Activated naive CD8-positive, alpha-beta T cell treated with anti-CD3 and anti-CD28 coated beads for 36 hours (primary cell): ENCODE measurements at regions not wholly inside any gene's neighbourhood (a gene's known extent, or its start where the extent isn't known, plus 50 kb on each side); places are given as distances from the start of the nearest gene placed in this dataset.

Experiments
- DNase-seq: peaks from one replicate; pipeline ENCODE4 v3.0.0; 2021
- H3K27ac Mint-ChIP-seq: one replicate; pipeline ENCODE4 v1.8.0; 2022; ENCODE audit warnings: mild to moderate bottlenecking, moderate library complexity, mixed read lengths
- H3K27me3 Mint-ChIP-seq: one replicate; pipeline ENCODE4 v1.8.0; 2022; ENCODE audit warnings: mild to moderate bottlenecking, mixed read lengths
- H3K36me3 Mint-ChIP-seq: one replicate; pipeline ENCODE4 v1.8.0; 2021; ENCODE audit warnings: mild to moderate bottlenecking, mixed read lengths
- H3K4me1 Mint-ChIP-seq: one replicate; pipeline ENCODE4 v1.8.0; 2021; ENCODE audit warnings: mixed read lengths
- H3K4me3 Mint-ChIP-seq: one replicate; pipeline ENCODE4 v1.8.0; 2022; ENCODE audit warnings: mild to moderate bottlenecking, moderate library complexity, mixed read lengths
- H3K9me3 Mint-ChIP-seq: one replicate; pipeline ENCODE4 v1.8.0; 2022; ENCODE audit warnings: mixed read lengths

DNA sequence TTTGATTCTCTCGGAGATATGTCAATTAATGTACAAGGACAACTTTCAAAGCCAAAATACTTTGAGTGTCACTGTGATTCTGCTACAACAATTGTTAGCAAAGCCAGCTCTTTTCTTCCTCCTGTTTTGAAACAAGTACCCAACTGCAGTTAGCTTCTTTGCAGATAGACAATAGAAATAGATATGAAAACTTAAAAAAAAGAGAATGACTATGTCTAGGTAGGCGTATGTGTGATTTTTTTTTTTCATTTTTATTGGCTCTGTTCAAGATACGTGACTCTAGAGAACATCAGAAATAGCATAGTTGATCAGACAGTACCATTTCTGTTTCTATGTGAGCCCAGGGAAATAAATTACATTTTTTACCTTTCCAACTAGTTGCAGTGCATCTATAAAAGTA lies 142.9 kb upstream of the CNTN4 start:
- DNase-seq: no peak
- Mint-ChIP-seq H3K4me3 (no peak overlapping the region), H3K4me1 (no peaks in the 10 kb centered on the region), H3K36me3 (no peaks in the 10 kb centered on the region), H3K9me3 (peaks cover 6% of the 10 kb centered on the region), H3K27me3 (no peaks in the 10 kb centered on the region), H3K27ac (no peak overlapping the region)

DNA sequence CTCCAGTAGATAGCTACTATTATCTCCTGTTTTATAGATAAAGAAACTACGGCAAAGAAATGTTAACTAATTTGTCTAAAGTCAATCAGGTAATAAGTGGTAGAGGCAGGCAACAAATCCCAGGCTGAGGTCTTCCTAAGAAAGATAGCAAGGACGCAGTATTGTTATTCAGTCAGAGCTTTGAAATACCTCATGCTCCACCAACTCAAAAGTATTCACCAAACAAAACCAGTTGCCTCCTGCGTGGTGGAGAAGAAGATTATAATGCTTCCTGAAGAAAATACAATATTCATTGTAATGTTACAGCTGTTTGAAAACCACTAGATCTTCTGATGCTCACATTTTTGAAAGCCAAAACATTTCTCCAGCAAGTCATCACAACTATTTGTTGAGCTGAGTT lies 138.2 kb upstream of the CNTN4 start:
- Mint-ChIP-seq H3K4me1 (no peaks in the 10 kb centered on the region), H3K4me3 (no peak overlapping the region), H3K9me3 (peaks cover 6% of the 10 kb centered on the region), H3K27me3 (no peaks in the 10 kb centered on the region), H3K36me3 (no peaks in the 10 kb centered on the region), H3K27ac (no peak overlapping the region)
- DNase-seq: no peak

DNA sequence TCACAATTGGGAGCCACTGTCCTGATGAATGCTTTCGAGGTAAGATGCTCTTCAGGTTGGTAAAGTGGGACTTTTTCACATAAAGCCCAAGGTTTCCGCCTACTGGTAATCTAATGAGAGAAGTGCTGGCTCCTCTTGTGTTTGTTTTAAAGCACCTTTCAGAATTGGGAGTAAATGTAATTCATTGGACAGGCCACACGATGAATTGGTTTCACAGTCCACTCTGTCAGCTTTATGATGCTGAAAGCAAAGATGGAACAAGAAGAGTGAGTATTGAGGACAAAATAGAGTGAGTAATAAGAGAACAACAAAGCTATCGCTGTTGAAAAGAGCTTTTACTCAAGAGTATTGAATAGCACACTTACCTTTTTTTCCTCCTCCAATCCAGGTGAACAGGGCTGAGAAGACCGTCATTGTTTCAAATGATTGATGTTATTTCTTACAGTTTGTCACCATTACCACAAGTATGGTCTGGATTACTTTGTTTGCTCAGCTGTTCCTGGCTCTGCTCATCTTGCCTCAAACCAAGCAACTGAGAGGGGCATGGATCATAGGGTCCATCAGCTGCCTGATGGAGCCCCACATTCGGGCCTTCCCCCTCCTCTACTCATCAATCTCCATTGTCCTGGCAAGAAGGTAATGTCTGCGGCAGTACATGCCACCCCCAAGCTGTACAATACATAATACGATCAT lies 136.1 kb upstream of the CNTN4 start:
- Mint-ChIP-seq H3K9me3 (no peaks in the 10 kb centered on the region), H3K36me3 (no peaks in the 10 kb centered on the region), H3K27me3 (no peaks in the 10 kb centered on the region), H3K4me3 (no peak overlapping the region), H3K4me1 (no peaks in the 10 kb centered on the region), H3K27ac (no peak overlapping the region)
- no peak for DNase-seq

DNA sequence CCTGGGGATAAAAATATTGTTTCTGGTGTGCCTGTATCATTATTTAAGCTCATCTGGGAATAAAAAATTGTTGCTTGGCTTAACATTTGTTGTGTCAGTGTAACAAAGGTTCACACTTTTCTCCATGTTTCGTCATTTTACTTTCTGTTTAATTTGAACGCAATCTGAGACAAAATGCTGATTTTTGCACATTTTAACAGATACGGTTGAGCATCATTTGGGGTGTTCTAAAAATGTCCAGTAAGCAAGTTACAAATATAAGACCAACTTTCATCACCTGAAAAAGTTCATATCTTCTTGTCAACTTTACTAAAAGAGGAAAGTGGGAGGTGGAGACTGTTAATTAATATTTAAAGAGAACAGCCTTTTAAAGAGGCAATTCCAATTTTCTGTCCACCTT lies 134.8 kb upstream of the CNTN4 start:
- H3K27me3 Mint-ChIP-seq: no peaks in the 10 kb centered on the region
- no peak for DNase-seq
- no peaks in the 10 kb centered on the region for H3K9me3 Mint-ChIP-seq
- H3K4me3 Mint-ChIP-seq: no peak overlapping the region
- H3K4me1 Mint-ChIP-seq: no peaks in the 10 kb centered on the region
- no peaks in the 10 kb centered on the region for H3K36me3 Mint-ChIP-seq
- H3K27ac Mint-ChIP-seq: no peak overlapping the region

DNA sequence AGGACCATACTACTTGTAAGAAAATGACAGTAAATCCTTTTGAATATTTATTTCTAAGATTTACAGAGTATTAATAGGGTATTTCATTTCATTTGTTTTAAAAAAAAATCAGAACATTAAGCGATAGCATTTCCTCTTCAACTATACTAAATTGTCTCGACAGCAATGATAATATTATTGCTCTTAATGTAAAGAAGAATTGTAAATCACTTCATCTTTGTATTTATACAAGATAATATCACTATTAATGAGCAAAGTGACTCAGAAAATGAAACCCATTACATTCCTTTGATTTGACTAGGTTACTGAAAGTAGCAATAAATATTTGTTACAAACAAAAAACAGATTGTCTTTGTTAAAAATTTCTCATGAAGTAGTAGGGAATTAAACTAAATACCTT lies 131.1 kb upstream of the CNTN4 start:
- DNase-seq: no peak
- H3K27me3 Mint-ChIP-seq: no peaks in the 10 kb centered on the region

DNA sequence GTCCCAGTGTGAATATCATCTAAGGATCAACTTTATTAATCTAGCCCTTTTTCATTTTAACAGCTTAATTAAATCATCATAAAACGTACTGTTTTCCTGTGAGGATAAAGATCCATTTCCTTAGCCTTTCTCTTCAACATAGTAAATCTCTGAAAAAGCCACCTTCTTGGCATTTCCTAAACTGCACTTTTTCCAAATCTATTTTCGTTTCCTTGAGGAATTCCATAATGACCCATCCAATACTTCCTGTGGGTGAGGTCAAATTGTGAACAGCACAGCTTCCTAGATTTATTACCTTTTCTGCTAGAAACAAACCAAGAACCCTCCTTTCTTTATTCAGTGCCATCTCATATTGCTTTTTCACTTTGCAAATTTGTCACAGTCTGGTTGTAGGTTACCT lies 129.4 kb upstream of the CNTN4 start:
- Mint-ChIP-seq H3K27ac (no peak overlapping the region), H3K36me3 (no peaks in the 10 kb centered on the region), H3K4me3 (no peak overlapping the region), H3K9me3 (peaks cover 4% of the 10 kb centered on the region), H3K4me1 (no peaks in the 10 kb centered on the region), H3K27me3 (no peaks in the 10 kb centered on the region)
- DNase-seq: no peak

More for the DNA sequence above, 131.1 kb upstream of the CNTN4 start:
- H3K9me3 Mint-ChIP-seq: no peaks in the 10 kb centered on the region
- H3K27ac Mint-ChIP-seq: no peak overlapping the region
- no peak overlapping the region for H3K4me3 Mint-ChIP-seq
- H3K36me3 Mint-ChIP-seq: no peaks in the 10 kb centered on the region
- no peaks in the 10 kb centered on the region for H3K4me1 Mint-ChIP-seq

DNA sequence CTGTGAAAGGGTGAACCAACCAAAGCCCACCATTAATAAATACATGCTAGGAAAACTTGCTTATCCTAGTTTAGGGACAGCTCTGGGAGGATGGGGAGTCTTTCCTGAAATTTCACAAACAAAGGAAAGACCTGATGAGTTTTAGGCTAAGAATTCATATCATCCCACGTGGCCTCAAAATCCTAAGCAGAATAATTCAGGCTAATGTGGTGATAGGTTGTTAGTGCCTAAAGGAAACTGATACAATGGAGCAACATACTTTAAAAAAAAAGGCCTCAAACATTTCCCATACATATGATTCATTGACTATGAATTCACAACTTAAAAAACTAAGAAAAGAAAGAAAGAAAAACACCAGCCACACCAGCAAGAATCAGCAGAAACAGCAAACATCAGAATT lies 126.9 kb upstream of the CNTN4 start:
- Mint-ChIP-seq H3K36me3 (no peaks in the 10 kb centered on the region), H3K4me1 (no peaks in the 10 kb centered on the region), H3K27me3 (no peaks in the 10 kb centered on the region), H3K27ac (no peak overlapping the region), H3K9me3 (peaks cover 8% of the 10 kb centered on the region), H3K4me3 (no peak overlapping the region)
- DNase-seq: no peak

DNA sequence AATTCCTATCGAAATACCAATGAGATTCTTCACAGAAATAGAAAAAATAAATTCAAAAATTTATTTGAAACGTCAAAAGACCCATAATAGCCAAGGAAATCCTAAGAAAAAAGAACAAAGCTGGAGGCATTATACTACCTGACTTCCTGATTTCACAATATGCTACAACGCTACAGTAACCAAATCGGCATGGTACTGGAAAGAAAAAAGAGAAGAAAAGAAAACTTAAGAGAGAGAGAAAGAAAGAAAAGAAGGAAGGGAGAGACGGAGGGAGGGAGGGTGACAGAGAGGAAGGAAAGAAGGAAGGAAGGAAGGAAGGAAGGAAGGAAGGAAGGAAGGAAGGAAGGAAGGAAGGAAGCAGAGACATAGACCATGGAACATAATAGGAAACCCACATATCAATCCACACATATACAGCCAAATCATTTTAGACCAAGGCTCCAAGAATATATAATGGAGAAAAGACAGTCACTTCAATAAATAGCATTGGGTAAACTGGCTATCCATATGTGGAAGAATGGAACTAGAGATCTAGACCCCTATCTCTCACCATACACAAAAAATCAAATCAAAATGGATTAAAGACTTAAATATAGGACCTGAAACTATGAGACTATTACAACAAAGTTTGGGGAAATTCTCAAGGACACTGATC lies 118.6 kb upstream of the CNTN4 start:
- Mint-ChIP-seq H3K27me3 (no peaks in the 10 kb centered on the region), H3K4me1 (no peaks in the 10 kb centered on the region), H3K27ac (no peak overlapping the region), H3K36me3 (no peaks in the 10 kb centered on the region), H3K4me3 (no peak overlapping the region), H3K9me3 (peaks cover 4% of the 10 kb centered on the region)
- DNase-seq: no peak

DNA sequence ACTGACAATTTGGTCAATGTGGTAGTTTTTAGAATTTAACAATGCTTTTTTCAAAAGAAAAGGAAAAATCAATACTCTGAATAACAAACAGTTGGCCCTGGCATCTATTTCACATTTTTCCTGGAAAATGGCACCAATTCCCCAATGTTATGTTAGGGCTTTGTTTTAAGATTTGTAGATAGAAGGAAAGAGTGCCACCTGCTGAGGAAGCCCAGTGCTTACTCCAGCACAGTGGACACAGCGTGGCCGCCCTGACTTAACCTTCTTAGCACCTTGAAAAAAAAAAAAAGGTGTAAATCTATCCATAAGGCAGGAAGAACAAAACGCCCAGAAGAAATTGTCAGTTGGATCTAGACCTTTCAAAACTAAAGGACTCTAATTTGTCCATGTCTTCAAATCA lies 110.7 kb upstream of the CNTN4 start:
- no peak overlapping the region for H3K27ac Mint-ChIP-seq
- DNase-seq: no peak
- H3K9me3 Mint-ChIP-seq: no peaks in the 10 kb centered on the region
- H3K4me3 Mint-ChIP-seq: no peak overlapping the region
- H3K36me3 Mint-ChIP-seq: no peaks in the 10 kb centered on the region
- no peaks in the 10 kb centered on the region for H3K27me3 Mint-ChIP-seq
- no peaks in the 10 kb centered on the region for H3K4me1 Mint-ChIP-seq

DNA sequence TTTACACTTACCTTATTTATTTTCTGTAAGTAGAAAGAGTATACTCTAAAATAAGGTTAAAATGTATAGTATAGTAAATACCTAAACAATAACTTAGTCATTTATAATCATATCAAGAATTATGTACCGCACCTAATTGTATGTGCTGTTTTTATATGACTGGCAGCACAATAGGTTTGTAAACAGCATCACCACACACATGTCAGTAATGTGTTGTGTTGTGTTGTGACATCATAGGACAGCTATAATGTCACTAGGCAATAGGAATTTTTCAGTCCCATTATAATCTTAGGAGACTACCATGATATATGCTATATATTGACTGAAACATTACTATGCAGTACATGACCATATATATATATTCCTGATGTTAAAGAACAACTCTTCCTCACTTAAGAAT lies 99.9 kb upstream of the CNTN4 start:
- no peak overlapping the region for H3K27ac Mint-ChIP-seq
- H3K36me3 Mint-ChIP-seq: no peaks in the 10 kb centered on the region
- DNase-seq: no peak
- no peaks in the 10 kb centered on the region for H3K27me3 Mint-ChIP-seq
- H3K4me1 Mint-ChIP-seq: no peaks in the 10 kb centered on the region
- H3K4me3 Mint-ChIP-seq: no peak overlapping the region
- no peaks in the 10 kb centered on the region for H3K9me3 Mint-ChIP-seq

DNA sequence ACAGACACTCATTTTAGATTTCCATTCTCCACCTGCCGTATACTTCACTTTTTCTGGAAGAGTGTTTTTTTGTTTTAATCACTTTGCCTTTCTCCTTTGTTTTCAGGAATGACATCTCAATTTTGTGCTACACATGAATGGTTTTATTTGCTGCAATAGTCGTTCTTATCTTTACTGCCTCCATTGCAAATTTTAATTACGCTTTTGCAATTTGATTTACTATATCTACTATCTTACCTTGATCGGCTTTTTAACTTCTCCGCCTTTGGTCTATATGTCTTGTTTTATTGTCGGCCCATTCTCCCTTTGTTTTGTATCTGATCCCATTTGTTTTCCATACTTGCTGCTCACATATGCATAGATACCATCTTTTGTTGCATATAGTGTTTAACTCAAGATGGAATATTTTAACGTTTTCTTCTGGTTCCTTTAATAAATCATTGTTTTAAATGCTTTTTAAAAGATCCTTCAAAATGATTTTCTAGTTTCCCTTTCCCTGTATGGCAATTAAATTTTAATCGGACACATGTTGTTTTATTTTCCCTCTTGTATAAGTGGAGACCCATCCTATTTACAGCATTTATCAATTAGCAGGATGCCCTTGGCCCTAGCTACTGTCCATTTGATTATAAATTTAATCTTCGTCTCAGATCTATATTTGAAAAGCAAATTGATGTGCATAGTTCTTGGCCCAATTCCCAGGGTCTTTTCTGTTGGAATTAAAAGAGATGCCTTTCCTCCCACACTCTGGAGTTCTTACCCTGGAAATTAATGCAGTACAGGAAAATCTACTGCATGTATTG lies 97.2 kb upstream of the CNTN4 start:
- Mint-ChIP-seq H3K36me3 (no peaks in the 10 kb centered on the region), H3K9me3 (peaks cover 7% of the 10 kb centered on the region), H3K27ac (no peak overlapping the region), H3K4me3 (no peak overlapping the region), H3K27me3 (no peaks in the 10 kb centered on the region), H3K4me1 (no peaks in the 10 kb centered on the region)
- no peak for DNase-seq

DNA sequence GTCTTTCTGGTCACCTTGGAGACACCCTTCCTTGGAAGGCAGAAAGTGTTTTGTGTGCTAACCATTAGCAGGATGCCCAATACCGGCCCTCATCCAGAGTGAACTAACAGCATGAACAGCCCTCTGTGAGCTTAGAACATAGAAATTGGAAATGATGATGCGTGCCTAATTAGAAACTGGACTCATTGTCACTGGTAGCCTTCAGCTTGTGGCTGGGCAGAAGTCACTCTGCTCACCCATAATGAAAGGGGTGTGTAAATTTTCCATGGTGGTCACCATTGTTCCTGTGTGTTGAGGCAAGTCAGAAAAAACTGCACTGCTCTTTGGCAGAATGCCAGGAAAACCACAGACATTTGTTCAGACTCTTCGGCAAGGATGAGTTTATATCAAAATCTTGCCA lies 74.7 kb upstream of the CNTN4 start:
- Mint-ChIP-seq H3K9me3 (no peaks in the 10 kb centered on the region), H3K4me1 (no peaks in the 10 kb centered on the region), H3K4me3 (no peak overlapping the region), H3K27me3 (no peaks in the 10 kb centered on the region), H3K27ac (no peak overlapping the region), H3K36me3 (no peaks in the 10 kb centered on the region)
- DNase-seq: no peak

DNA sequence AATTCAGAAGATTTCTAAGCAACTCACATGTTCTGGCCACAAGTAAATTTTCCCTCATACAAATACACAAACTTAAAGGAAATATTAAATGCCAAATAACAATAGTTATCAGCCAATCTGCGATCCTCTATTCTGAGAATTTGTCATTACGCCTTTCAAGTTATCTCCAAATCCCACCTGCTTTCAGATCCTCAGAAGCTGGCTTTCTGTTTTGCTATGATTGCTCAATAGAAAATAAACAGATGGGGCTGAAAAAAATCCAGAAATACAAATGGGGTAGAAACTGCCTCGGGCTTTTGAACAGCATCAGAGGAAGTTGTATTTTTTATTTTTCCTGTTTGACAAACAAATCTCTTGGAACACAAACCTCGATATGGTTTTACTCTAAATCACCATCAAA lies 74.0 kb upstream of the CNTN4 start:
- no peaks in the 10 kb centered on the region for H3K36me3 Mint-ChIP-seq
- H3K4me3 Mint-ChIP-seq: no peak overlapping the region
- peaks cover under 1% of the 10 kb centered on the region for H3K9me3 Mint-ChIP-seq

DNA sequence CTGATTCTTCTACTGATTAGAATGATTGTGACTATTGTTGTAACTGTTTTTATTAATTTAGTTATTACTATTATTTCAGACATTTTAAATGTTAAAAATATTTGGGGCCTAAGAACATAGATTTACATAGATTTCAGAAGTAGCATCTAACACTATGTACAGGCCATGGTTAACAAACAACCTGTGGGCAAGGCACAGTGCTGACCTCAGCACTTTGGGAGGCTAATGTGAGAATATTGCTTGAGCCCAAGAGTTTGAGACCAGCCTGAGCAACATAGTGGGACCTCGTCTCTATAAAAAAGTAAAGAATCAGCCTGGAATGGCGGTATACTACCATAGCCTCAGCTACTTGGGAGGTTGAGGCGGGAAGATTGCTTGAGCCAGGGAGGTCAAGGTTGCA lies 69.1 kb upstream of the CNTN4 start:
- H3K4me1 Mint-ChIP-seq: no peaks in the 10 kb centered on the region
- H3K36me3 Mint-ChIP-seq: no peaks in the 10 kb centered on the region
- no peak overlapping the region for H3K4me3 Mint-ChIP-seq
- peaks cover 14% of the 10 kb centered on the region for H3K9me3 Mint-ChIP-seq
- no peak overlapping the region for H3K27ac Mint-ChIP-seq
- no peak for DNase-seq
- H3K27me3 Mint-ChIP-seq: no peaks in the 10 kb centered on the region

More for the DNA sequence above, 74.0 kb upstream of the CNTN4 start:
- H3K27me3 Mint-ChIP-seq: no peaks in the 10 kb centered on the region
- no peaks in the 10 kb centered on the region for H3K4me1 Mint-ChIP-seq
- DNase-seq: no peak
- H3K27ac Mint-ChIP-seq: no peak overlapping the region

DNA sequence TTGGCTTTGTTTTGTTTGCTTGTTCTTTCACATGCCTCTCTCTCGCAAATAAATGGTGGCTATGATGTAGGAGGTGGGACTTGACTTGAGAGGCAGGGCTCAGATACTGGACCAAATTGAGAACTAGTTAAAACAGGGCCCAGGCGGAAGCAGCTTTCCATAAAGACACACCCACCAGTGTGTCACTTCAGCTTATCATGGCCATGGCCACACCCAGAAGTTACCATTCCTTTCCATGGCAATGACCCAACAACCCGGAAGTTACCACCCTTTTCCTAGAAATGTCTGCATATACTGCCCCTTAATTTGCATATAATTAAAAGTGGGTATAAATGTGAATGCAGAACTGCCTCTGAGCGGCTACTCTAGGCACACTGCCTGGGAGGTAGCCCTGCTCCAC lies 62.6 kb upstream of the CNTN4 start:
- no peak overlapping the region for H3K27ac Mint-ChIP-seq
- no peaks in the 10 kb centered on the region for H3K27me3 Mint-ChIP-seq
- peaks cover 3% of the 10 kb centered on the region for H3K9me3 Mint-ChIP-seq
- no peak for DNase-seq
- H3K4me3 Mint-ChIP-seq: no peak overlapping the region
- H3K36me3 Mint-ChIP-seq: no peaks in the 10 kb centered on the region
- H3K4me1 Mint-ChIP-seq: no peaks in the 10 kb centered on the region

DNA sequence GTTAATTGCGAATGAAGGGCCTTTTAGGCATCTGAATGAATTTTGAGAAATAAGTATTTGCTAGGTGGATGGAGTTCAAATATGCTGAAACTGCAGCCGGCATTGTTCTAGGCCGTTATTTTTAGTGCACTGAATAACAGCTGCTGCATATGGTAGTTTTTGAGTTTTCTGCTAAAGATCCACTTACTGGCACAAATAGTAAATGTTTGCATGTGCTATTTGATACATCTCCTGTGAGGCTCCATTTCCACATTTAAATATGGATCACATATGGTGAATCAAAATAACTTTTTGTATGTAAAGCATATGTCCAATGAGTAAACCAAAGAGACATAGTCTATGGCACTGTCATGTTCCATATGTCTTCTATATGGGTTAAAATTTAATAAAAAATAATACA lies 56.7 kb upstream of the CNTN4 start:
- Mint-ChIP-seq H3K36me3 (no peaks in the 10 kb centered on the region), H3K4me3 (no peak overlapping the region)
- DNase-seq: no peak

More for the DNA sequence above, 56.7 kb upstream of the CNTN4 start:
- no peaks in the 10 kb centered on the region for H3K4me1 Mint-ChIP-seq
- no peaks in the 10 kb centered on the region for H3K27me3 Mint-ChIP-seq
- no peaks in the 10 kb centered on the region for H3K9me3 Mint-ChIP-seq
- H3K27ac Mint-ChIP-seq: no peak overlapping the region
